Neural progenitor cell (in vitro differentiated cells): ENCODE measurements at regions not wholly inside any gene's neighbourhood (a gene's known extent, or its start where the extent isn't known, plus 50 kb on each side); places are given as distances from the start of the nearest gene placed in this dataset.
"Not testable (repeated sequence)": the region's sequence is repeated elsewhere in the genome, so short reads cannot be mapped to it uniquely, and the experiment has no call there.

ENCODE experiments used
- CTCF ChIP-seq: fragments of 200-600 bp; sonication (generic); IDR thresholded peaks from 2 replicates; pipeline ENCODE4 v1.5.1; 2017; ENCODE audit warnings: antibody characterized with exemption, mild to moderate bottlenecking
- EZH2 ChIP-seq: fragments of 200-600 bp; sonication (generic); IDR thresholded peaks from 2 replicates; pipeline ENCODE4 v1.6.1; 2017; ENCODE audit warnings: antibody characterized with exemption, mild to moderate bottlenecking, moderate library complexity
- EZH2phosphoT487 ChIP-seq: fragments of 200-600 bp; sonication (generic); IDR thresholded peaks from 2 replicates; pipeline ENCODE4 v1.6.1; 2017; ENCODE audit warnings: antibody characterized with exemption

GRCh38 chr2:16182311-16182815 lies 242.0 kb downstream of the MYCN start:
- TF ChIP-seq EZH2, CTCF, EZH2phosphoT487: not testable (repeated sequence)
